ENCODE measurements at regions not wholly inside any gene's neighbourhood (a gene's known extent, or its start where the extent isn't known, plus 50 kb on each side); places are given as distances from the start of the nearest gene placed in this dataset.
"Not testable (repeated sequence)": the region's sequence is repeated elsewhere in the genome, so short reads cannot be mapped to it uniquely, and the experiment has no call there.

DNA sequence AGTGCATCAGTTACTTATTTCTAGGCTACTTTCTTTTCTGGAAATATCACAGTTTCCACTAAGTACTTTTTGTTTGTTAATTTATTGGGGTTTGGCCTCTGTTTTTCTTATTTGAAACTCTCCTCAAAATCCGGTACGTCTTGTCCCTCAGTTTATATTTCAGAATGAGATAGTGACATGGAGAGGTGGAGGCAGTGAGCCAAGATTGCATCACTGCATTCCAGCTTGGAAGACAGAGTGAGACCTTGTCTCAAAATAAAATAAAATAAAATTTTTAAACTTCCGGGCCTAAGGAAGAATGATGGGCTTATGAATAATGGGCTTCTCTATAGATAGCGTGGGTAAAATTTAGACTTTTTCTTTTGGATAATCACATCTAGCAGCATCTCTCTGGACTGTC lies 567.8 kb downstream of the TRIML1 start:
- Histone ChIP-seq H3K4me3 (no peak overlapping the region), H3K27me3 (replicated peaks) (no peaks in the 10 kb centered on the region), H3K27ac (no peak overlapping the region), H3K36me3 (no peaks in the 10 kb centered on the region), H3K4me1 (replicated peaks) (no peaks in the 10 kb centered on the region), H3K9me3 (replicated peaks) (0 out of 2 replicates have a peak, but pooled peaks cover 5% of the 10 kb centered on the region)
- DNase-seq (ENCODE audit: low read depth in 1 of 2, low spot score in 2 of 2), result no peak

DNA sequence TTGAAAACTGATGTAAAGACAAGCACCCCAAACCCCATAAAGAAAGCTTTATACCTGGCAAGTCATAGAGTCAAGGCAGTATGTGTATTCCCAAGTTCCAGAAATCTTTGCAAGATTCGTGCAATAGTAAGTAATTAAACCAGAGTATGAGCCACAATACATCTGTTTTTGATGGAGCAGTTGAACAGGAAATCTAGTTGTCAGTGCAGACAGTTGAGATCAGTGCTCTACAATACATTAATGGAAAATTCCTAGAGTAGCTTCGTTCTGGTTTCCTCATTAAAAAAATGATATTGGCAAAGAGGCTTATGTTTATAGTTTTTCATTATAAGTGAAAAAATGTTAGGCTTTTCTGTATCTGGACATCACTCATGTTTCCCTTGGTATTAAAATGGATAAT lies 575.3 kb downstream of the TRIML1 start:
- DNase-seq (ENCODE audit: low read depth in 1 of 2, low spot score in 2 of 2), result no peak
- no peaks in the 10 kb centered on the region for H3K4me1 ChIP-seq (replicated peaks)
- peaks cover 2% of the 10 kb centered on the region; the same call in 1 of the 2 replicates for H3K9me3 ChIP-seq (replicated peaks)
- H3K27ac ChIP-seq, result no peak overlapping the region
- H3K27me3 ChIP-seq (replicated peaks), result no peaks in the 10 kb centered on the region
- H3K36me3 ChIP-seq, result no peaks in the 10 kb centered on the region
- no peak overlapping the region for H3K4me3 ChIP-seq

DNA sequence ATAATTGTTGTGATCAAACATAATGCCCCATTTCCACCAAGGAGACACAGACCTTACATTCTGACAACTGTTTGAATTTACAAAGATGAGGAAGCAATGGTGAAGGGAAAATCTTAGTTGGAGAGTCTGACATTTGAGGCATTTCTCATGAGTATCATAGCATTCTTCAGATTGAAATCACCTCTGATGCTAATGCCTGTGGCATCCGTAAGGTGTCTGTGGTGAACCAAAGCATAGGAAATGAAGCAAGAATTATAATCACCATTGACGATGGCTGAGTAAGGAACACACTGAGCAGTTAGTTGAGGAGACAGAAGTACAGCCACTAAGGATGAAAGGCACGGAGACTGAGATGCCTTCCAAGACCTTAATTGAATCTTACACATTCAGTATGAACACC lies 575.7 kb downstream of the TRIML1 start:
- Histone ChIP-seq H3K27me3 (replicated peaks) (no peaks in the 10 kb centered on the region), H3K27ac (no peak overlapping the region), H3K4me1 (replicated peaks) (no peaks in the 10 kb centered on the region), H3K4me3 (no peak overlapping the region), H3K9me3 (replicated peaks) (peaks cover 2% of the 10 kb centered on the region; the same call in 1 of the 2 replicates), H3K36me3 (no peaks in the 10 kb centered on the region)
- no peak for DNase-seq (ENCODE audit: low read depth in 1 of 2, low spot score in 2 of 2)

DNA sequence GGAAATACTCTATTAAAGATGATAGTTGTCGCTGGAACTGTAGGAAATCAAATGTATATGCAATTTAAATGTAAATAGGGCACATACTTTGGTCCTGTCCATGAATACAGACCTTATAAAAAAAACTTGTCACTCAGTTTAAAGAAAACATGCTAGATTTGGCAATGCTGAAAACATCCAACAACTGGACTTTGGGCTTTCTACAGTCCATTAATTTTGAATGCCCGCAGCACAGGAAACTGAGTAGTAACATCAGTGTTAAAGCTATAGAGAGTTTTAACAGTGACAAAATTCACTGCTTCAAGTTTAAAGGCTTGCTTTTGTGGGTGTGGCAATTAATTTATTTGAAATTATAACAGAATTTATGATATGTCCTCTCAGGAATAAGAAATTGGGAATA lies 578.4 kb downstream of the TRIML1 start:
- no peak overlapping the region for H3K27ac ChIP-seq
- no peaks in the 10 kb centered on the region for H3K27me3 ChIP-seq (replicated peaks)
- no peaks in the 10 kb centered on the region for H3K36me3 ChIP-seq
- H3K4me3 ChIP-seq, result no peak overlapping the region
- no peaks in the 10 kb centered on the region for H3K4me1 ChIP-seq (replicated peaks)
- peaks cover 4% of the 10 kb centered on the region; the same call in 1 of the 2 replicates for H3K9me3 ChIP-seq (replicated peaks)
- no peak for DNase-seq (ENCODE audit: low read depth in 1 of 2, low spot score in 2 of 2)

- no peaks in the 10 kb centered on the region for H3K27me3 ChIP-seq (replicated peaks)
- H3K27ac ChIP-seq, result no peak overlapping the region
- H3K4me3 ChIP-seq, result no peak overlapping the region
- H3K4me1 ChIP-seq (replicated peaks), result no peaks in the 10 kb centered on the region
- H3K9me3 ChIP-seq (replicated peaks), result peaks cover 6% of the 10 kb centered on the region; the same call in 1 of the 2 replicates
- no peak for DNase-seq (ENCODE audit: low read depth in 1 of 2, low spot score in 2 of 2)
- no peaks in the 10 kb centered on the region for H3K36me3 ChIP-seq
Measured at GRCh38 chr4:188719794-188720193, 580.6 kb downstream of the TRIML1 start.

DNA sequence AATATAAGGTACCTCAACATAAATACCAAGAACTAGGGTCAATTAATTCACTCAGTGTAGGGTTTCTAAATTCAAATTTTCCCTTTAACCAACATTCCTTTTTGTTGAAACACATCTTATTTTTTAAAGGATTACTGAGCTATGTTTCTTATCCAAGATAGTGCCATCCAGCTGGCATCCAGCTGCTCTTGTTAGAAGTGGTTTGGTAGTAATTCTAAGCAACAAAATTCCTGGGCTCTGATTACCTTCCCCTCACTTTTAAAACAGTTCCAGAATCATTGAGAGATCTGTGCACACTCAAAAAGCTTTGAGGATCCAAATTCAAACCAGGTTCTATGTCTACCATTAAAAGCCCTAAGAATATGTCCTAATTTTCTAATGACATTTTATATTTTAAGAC lies 583.7 kb downstream of the TRIML1 start:
- DNase-seq (ENCODE audit: low read depth in 1 of 2, low spot score in 2 of 2), result no peak
- Histone ChIP-seq H3K27me3 (replicated peaks) (no peaks in the 10 kb centered on the region), H3K4me3 (no peak overlapping the region), H3K4me1 (replicated peaks) (no peaks in the 10 kb centered on the region), H3K9me3 (replicated peaks) (0 out of 2 replicates have a peak, but pooled peaks cover 4% of the 10 kb centered on the region), H3K36me3 (no peaks in the 10 kb centered on the region), H3K27ac (no peak overlapping the region)

DNA sequence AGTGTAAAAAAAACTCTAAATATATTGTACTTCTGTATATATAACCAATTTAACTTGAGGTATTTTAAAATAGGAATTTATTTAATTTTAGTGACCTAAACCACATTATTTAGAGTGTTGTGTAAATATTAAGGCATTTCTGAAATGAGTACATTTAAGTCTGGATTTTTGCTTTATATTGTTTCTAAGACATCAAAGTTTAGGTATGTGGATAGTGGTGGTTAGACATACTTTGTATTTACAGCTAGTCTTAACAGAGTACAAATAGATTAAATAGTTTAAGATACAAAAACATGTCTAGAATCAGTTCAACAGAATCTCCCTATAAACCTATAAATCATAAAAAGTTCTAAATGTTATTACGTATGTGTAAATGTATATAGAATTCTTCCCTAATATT lies 588.5 kb downstream of the TRIML1 start:
- no peaks in the 10 kb centered on the region for H3K27me3 ChIP-seq (replicated peaks)
- peaks cover 2% of the 10 kb centered on the region; the same call in 1 of the 2 replicates for H3K9me3 ChIP-seq (replicated peaks)
- no peak overlapping the region for H3K4me3 ChIP-seq
- H3K4me1 ChIP-seq (replicated peaks), result no peaks in the 10 kb centered on the region
- no peak for DNase-seq (ENCODE audit: low read depth in 1 of 2, low spot score in 2 of 2)
- H3K36me3 ChIP-seq, result no peaks in the 10 kb centered on the region
- no peak overlapping the region for H3K27ac ChIP-seq

DNA sequence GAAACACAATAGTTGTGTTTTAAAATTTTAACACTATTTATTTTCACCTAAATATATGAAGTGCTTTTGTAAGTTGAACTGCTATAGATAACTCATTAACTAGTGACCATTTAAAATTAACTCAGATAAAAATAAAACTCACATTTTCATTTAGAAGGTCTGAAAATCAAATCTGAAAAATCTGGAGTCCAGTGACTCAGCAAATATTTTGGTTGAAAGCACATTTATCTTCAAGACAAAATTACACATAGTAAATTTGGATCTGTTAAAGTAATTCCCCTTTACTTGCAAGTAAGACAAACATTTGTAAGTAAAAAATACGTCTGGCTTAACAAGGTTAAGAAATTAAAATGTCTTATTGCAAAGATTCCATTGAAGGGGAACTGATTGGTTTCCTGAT lies 589.1 kb downstream of the TRIML1 start:
- DNase-seq (ENCODE audit: low read depth in 1 of 2, low spot score in 2 of 2), result no peak
- Histone ChIP-seq H3K4me1 (replicated peaks) (no peaks in the 10 kb centered on the region), H3K27me3 (replicated peaks) (no peaks in the 10 kb centered on the region), H3K27ac (no peak overlapping the region), H3K9me3 (replicated peaks) (peaks cover 2% of the 10 kb centered on the region; the same call in 1 of the 2 replicates), H3K36me3 (no peaks in the 10 kb centered on the region), H3K4me3 (no peak overlapping the region)

DNA sequence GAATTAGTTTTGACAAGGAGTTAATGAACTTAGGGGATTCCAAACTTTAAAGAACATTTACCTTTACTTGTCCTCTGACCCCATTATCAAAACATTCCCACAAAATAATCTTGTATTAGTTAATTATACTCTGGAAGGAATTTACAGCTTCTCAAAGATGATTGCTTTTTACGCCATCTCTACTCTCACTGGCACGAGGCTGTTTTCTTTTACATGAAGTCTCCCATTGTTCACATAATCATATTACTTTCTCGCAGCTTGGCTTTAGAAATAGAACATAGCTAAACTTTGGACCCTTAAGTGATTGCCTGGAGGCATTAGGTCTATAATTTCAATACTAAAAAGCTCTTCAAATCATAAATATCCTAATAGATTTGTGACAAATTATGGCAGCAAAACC lies 592.9 kb downstream of the TRIML1 start:
- Histone ChIP-seq H3K9me3 (replicated peaks) (no peaks in the 10 kb centered on the region; the same call in 1 of the 2 replicates), H3K4me3 (no peak overlapping the region), H3K4me1 (replicated peaks) (no peaks in the 10 kb centered on the region), H3K27me3 (replicated peaks) (no peaks in the 10 kb centered on the region), H3K27ac (no peak overlapping the region), H3K36me3 (no peaks in the 10 kb centered on the region)
- DNase-seq (ENCODE audit: low read depth in 1 of 2, low spot score in 2 of 2), result no peak

GRCh38 chr4:188735082-188735481 lies 595.8 kb downstream of the TRIML1 start:
- no peak overlapping the region for H3K4me3 ChIP-seq
- H3K4me1 ChIP-seq (replicated peaks), result no peaks in the 10 kb centered on the region
- no peaks in the 10 kb centered on the region for H3K36me3 ChIP-seq
- H3K27ac ChIP-seq, result no peak overlapping the region
- no peaks in the 10 kb centered on the region for H3K27me3 ChIP-seq (replicated peaks)
- no peak for DNase-seq (ENCODE audit: low read depth in 1 of 2, low spot score in 2 of 2)
- H3K9me3 ChIP-seq (replicated peaks), result no peaks in the 10 kb centered on the region; the same call in 1 of the 2 replicates

DNA sequence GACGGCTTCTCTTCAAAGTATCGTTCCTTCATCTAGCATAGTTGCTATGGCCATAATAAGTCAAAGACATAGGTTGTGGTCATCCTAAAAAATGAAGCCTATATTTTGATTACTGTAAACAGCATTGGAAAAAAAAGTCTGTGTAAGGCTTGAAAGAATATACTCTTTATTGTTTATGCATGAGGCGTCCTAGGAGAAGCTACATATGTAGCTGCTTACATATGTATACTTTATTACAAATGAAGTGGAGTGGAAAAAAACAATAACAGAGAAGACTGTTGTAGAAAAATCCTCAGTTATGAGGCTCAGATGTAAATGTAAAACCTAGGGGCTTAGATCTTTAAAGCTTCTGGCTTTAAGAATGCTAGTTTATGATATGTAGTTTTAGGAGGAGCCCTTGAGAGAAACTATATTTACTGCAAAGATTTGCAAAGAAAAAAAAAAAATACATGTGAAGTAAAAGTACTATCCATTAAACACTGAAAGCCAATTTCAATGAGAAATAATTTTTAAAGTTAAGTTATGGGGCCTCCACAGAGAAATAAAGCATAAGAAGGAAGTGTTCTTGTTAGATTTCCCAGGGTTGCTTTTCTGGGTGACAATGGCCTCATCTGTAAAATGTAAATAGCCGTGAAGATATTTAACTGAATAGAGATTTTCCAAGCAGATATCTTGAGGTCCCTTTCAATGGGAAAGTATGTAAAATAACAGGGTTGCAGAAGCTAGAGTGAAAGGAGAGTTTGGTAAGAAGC lies 598.2 kb downstream of the TRIML1 start:
- Histone ChIP-seq H3K4me1 (replicated peaks) (no peaks in the 10 kb centered on the region), H3K27me3 (replicated peaks) (no peaks in the 10 kb centered on the region), H3K36me3 (no peaks in the 10 kb centered on the region), H3K4me3 (no peak overlapping the region), H3K9me3 (replicated peaks) (no peaks in the 10 kb centered on the region), H3K27ac (no peak overlapping the region)
- DNase-seq (ENCODE audit: low read depth in 1 of 2, low spot score in 2 of 2), result no peak

GRCh38 chr4:188738290-188738689 lies 599.0 kb downstream of the TRIML1 start:
- not testable (repeated sequence) for H3K4me3 ChIP-seq; H3K4me1 ChIP-seq (replicated peaks); H3K36me3 ChIP-seq; H3K9me3 ChIP-seq (replicated peaks); H3K27me3 ChIP-seq (replicated peaks); DNase-seq (ENCODE audit: low read depth in 1 of 2, low spot score in 2 of 2); H3K27ac ChIP-seq

- H3K4me1 ChIP-seq (replicated peaks); H3K4me3 ChIP-seq; H3K27ac ChIP-seq; H3K36me3 ChIP-seq; DNase-seq (ENCODE audit: low read depth in 1 of 2, low spot score in 2 of 2); H3K27me3 ChIP-seq (replicated peaks); H3K9me3 ChIP-seq (replicated peaks): not testable (repeated sequence)
Measured at GRCh38 chr4:188740172-188740571, 600.9 kb downstream of the TRIML1 start.

GRCh38 chr4:188740791-188741190 lies 601.5 kb downstream of the TRIML1 start:
- not testable (repeated sequence) for DNase-seq (ENCODE audit: low read depth in 1 of 2, low spot score in 2 of 2)

More at GRCh38 chr4:188740791-188741190, 601.5 kb downstream of the TRIML1 start:
- not testable (repeated sequence) for H3K4me1 ChIP-seq (replicated peaks); H3K4me3 ChIP-seq; H3K27ac ChIP-seq; H3K36me3 ChIP-seq; H3K27me3 ChIP-seq (replicated peaks); H3K9me3 ChIP-seq (replicated peaks)

Data from SJSA1 (cell line).